Sigmoid colon (tissue), 6 donors: ENCODE measurements at regions not wholly inside any gene's neighbourhood (a gene's known extent, or its start where the extent isn't known, plus 50 kb on each side); places are given as distances from the start of the nearest gene placed in this dataset.

Experiments
- DNase-seq: peaks from one replicate; pipeline ENCODE4 v3.0.0-alpha.2; 2019
- H3K27ac ChIP-seq, 4 donors: fragments of 200-600 bp; sonication (generic); one replicate each; pipeline ENCODE4 v1.5.1; 2016 to 2019; ENCODE audit warnings: mild to moderate bottlenecking in 1 of 4
- H3K27me3 ChIP-seq, 3 donors: fragments of 200-600 bp; sonication (generic); one replicate each; pipeline ENCODE4 v1.5.1; 2019; ENCODE audit warnings: mild to moderate bottlenecking in 1 of 3
- H3K36me3 ChIP-seq, 4 donors: fragments of 200-600 bp; sonication (generic); one replicate each; pipeline ENCODE4 v1.5.1; 2016 to 2019
- H3K4me1 ChIP-seq, 4 donors: fragments of 200-600 bp; sonication (generic); one replicate each; pipeline ENCODE4 v1.5.1; 2017 to 2019
- H3K4me3 ChIP-seq, 4 donors: fragments of 200-600 bp; sonication (generic); one replicate each; pipeline ENCODE4 v1.5.1; 2017 to 2019; ENCODE audit warnings: mild to moderate bottlenecking in 2 of 4, moderate library complexity in 1 of 4
- H3K9me3 ChIP-seq, 4 donors: fragments of 200-600 bp in 3 of 4; sonication (generic) in 3 of 4; one replicate each; pipeline versions ENCODE4 v1.5.1 to v1.6.1; 2013 to 2019
- EP300 ChIP-seq, 4 donors: sonication (generic); formaldehyde crosslinking; IDR thresholded peaks; one replicate each; pipeline ENCODE4 v1.6.1; 2017; ENCODE audit warnings: antibody characterized with exemption in 4 of 4
- POLR2A ChIP-seq, 2 donors: fragments of 450-650 bp; IDR thresholded peaks; one replicate each; pipeline ENCODE4 v1.6.1; 2016; ENCODE audit warnings: antibody characterized with exemption in 2 of 2, mild to moderate bottlenecking in 2 of 2, moderate library complexity in 2 of 2
- POLR2AphosphoS5 ChIP-seq, 4 donors: sonication (generic); formaldehyde crosslinking; IDR thresholded peaks; one replicate each; pipeline ENCODE4 v1.6.1; 2017; ENCODE audit warnings: antibody characterized with exemption in 4 of 4
- WGBS, 2 donors: extraction: QIAGEN DNeasy Blood & Tissue Kit; methylation state at CpG; one replicate each; pipeline ENCODE4 v1.1.7; 2013; 5-methylcytosine and 5-hydroxymethylcytosine counted together
- intact Hi-C: fragments of 100-400 bp; cut with DNase I; formaldehyde crosslinking; loops from one replicate; pipeline ENCODE4 v1.15.1; 2023
- TF ChIP-seq, protein P1 (sequence below), 4 experiments: fragments of 450-650 bp in 3 of 4; fragments of 200-600 bp in 1 of 4; IDR thresholded peaks; one replicate each; pipeline ENCODE4 v1.5.1; 2016 to 2019; ENCODE audit warnings: antibody characterized with exemption in 4 of 4, mild to moderate bottlenecking in 3 of 4, moderate library complexity in 2 of 4
- donor health status: healthy with polysubstance abuse.
- donor health status: healthy.

DNA sequence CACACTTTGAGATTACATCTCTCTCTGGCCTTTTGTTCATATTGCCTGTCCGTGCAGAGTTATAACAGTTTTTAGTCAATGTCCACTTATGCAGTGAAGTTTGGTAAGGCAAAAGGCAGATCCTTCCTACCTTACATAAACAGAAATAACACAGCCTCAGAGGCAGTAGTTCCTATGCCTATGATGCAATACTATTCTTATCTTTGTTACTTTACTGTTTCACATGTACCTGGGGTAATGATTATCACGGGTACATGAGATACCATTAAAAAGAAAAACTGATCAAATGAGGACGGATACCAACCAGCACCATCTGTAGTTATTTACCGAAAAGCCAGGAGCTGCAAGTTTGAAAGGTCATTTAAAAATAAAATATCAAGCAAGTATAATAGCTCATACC, 166.8 kb downstream of the BTC start:
- TF ChIP-seq POLR2A (IDR thresholded peaks at IDR 0.05) (no peak), EP300 (IDR thresholded peaks at IDR 0.05) (no peak), POLR2AphosphoS5 (IDR thresholded peaks at IDR 0.05) (no peak)
- TF ChIP-seq, protein P1, sequence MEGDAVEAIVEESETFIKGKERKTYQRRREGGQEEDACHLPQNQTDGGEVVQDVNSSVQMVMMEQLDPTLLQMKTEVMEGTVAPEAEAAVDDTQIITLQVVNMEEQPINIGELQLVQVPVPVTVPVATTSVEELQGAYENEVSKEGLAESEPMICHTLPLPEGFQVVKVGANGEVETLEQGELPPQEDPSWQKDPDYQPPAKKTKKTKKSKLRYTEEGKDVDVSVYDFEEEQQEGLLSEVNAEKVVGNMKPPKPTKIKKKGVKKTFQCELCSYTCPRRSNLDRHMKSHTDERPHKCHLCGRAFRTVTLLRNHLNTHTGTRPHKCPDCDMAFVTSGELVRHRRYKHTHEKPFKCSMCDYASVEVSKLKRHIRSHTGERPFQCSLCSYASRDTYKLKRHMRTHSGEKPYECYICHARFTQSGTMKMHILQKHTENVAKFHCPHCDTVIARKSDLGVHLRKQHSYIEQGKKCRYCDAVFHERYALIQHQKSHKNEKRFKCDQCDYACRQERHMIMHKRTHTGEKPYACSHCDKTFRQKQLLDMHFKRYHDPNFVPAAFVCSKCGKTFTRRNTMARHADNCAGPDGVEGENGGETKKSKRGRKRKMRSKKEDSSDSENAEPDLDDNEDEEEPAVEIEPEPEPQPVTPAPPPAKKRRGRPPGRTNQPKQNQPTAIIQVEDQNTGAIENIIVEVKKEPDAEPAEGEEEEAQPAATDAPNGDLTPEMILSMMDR (IDR thresholded peaks at IDR 0.05): no peak
- intact Hi-C loops: no loop called here
- Histone ChIP-seq H3K36me3 (no peaks in the 10 kb centered on the region), H3K4me1 (peaks cover 0 to 13% (median 6%) of the 10 kb centered on the region in 4 donors), H3K27ac (no peak overlapping the region), H3K9me3 (no peaks in the 10 kb centered on the region), H3K27me3 (no peaks in the 10 kb centered on the region), H3K4me3 (no peak overlapping the region)
- no peak for DNase-seq
- WGBS, 2 donors: 17 to 67% methylated on average over 4 of the region's 4 CpGs

DNA sequence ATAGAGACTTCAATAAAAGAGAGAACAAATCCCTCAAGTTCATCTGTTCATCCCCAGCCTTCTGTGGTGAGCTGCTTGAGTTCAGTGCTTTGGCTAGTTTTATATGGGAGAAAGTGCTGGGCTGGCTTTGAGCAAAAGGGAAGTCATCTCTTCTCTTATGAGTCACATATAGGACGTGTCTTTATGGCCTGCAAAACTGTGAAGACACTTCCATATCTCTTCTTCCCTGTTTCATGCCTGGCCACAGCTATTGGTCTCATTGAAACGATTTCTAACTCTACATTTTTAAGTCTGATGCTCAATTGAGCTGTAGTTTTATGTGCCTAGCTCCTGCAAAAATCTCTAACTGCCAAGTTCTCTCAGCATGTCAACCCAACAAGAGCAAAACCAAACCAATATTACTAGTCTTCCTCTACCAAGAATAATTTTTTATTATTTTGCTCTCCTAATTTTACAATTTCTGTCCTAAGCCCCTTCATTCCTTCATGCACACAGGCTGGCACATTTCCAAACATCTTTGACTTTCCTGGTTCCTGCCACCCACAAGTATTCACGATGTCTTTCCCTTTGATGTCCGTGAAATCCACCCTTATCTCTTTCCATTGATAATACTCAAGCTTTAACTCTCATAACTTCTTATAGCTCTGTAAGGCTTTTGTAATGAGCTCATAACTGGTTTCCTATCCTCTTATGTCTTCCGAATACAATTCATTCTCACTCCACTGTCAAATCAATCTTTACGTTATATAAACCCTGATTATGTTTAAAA, 165.3 kb downstream of the BTC start:
- intact Hi-C loops: no loop called here
- TF ChIP-seq POLR2AphosphoS5 (IDR thresholded peaks at IDR 0.05): no peak
- no peak for TF ChIP-seq POLR2A (IDR thresholded peaks at IDR 0.05)
- TF ChIP-seq EP300 (IDR thresholded peaks at IDR 0.05): no peak
- TF ChIP-seq, protein P1 (IDR thresholded peaks at IDR 0.05): no peak

DNA sequence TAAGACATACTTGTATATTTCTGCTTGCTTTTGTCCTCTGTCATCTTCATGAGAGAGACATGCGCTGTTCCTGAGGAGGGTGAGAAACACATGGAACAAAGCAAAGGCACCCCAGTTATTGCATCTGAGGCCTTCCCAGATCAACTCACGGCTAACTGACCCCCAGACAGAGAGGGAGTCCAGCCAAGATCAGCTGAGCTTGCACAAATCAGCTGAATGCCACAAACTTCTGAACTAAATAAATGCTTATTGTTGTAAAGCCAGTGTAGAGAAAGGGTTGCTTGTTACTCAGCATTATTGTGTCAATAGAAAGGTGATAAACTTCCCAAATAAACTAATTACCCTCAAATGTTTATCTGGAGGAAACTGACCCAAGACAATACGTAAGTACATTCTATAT, 163.8 kb downstream of the BTC start:
- intact Hi-C loops: no loop called here
- Histone ChIP-seq H3K9me3 (no peaks in the 10 kb centered on the region), H3K4me3 (no peak overlapping the region), H3K4me1 (peaks cover 0 to 3% (median 0%) of the 10 kb centered on the region in 4 donors), H3K36me3 (no peaks in the 10 kb centered on the region), H3K27ac (no peak overlapping the region), H3K27me3 (peaks cover 0 to 3% (median 0%) of the 10 kb centered on the region in 3 donors)
- 72 to 86% methylated on average over 3 of the region's 3 CpGs for WGBS, 2 donors
- DNase-seq: no peak
- TF ChIP-seq EP300 (IDR thresholded peaks at IDR 0.05): no peak
- no peak for TF ChIP-seq POLR2A (IDR thresholded peaks at IDR 0.05)
- TF ChIP-seq, protein P1 (IDR thresholded peaks at IDR 0.05): no peak
- no peak for TF ChIP-seq POLR2AphosphoS5 (IDR thresholded peaks at IDR 0.05)

More for the DNA sequence above, 165.3 kb downstream of the BTC start:
- WGBS, 2 donors: 24 to 56% methylated on average over 6 of the region's 6 CpGs
- Histone ChIP-seq H3K27ac (no peak overlapping the region), H3K27me3 (peaks cover 0 to under 1% (median 0%) of the 10 kb centered on the region in 3 donors), H3K9me3 (no peaks in the 10 kb centered on the region), H3K4me1 (peaks cover 0 to 12% (median 6%) of the 10 kb centered on the region in 4 donors), H3K4me3 (no peak overlapping the region), H3K36me3 (no peaks in the 10 kb centered on the region)
- no peak for DNase-seq

DNA sequence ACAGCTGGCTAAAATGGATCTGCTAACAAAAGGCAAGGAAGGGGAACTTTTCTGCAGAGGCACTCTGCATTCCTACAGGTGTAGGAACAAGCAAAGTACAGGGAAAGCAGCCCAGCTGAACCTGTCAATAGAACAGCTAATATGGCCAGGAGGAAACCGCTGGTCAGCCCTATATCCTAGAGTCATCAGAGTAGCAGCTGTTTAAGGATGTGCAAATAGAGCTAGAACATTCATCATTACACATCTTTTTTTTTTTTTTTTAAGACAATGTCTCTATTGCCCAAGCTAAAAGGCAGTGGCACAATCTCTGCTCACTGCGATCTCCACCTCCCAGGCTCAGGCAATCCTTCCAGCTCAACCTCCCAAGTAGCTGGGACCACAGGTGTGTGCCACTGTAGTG, 163.0 kb downstream of the BTC start:
- Histone ChIP-seq H3K36me3 (no peaks in the 10 kb centered on the region), H3K9me3 (no peaks in the 10 kb centered on the region), H3K27me3 (peaks cover 0 to 3% (median 0%) of the 10 kb centered on the region in 3 donors), H3K4me3 (no peak overlapping the region), H3K4me1 (peaks cover 0 to 3% (median 0%) of the 10 kb centered on the region in 4 donors), H3K27ac (no peak overlapping the region)
- no peak for TF ChIP-seq POLR2AphosphoS5 (IDR thresholded peaks at IDR 0.05)
- TF ChIP-seq, protein P1 (IDR thresholded peaks at IDR 0.05): no peak
- TF ChIP-seq POLR2A (IDR thresholded peaks at IDR 0.05): no peak
- no peak for TF ChIP-seq EP300 (IDR thresholded peaks at IDR 0.05)
- WGBS, 2 donors: 73 to 81% methylated on average over 2 of the region's 2 CpGs
- DNase-seq: no peak
- intact Hi-C loops: no loop called here
